GM12891 (cell line): ENCODE measurements at regions not wholly inside any gene's neighbourhood (a gene's known extent, or its start where the extent isn't known, plus 50 kb on each side); places are given as distances from the start of the nearest gene placed in this dataset.

Source experiments
- DNase-seq: peaks from one replicate; pipeline ENCODE4 v3.0.0; 2011; ENCODE audit warnings: low spot score; ENCODE audit not compliant: insufficient read length
- FAIRE-seq: peaks from 2 replicates; lab custom pipeline; 2011; peaks lifted over from hg19 to GRCh38; lab: Jason Lieb, UNC
- PAX5 ChIP-seq: IDR thresholded peaks from 2 replicates; pipeline ENCODE4 v1.6.1; 2011; ENCODE audit warnings: low read length, moderate library complexity, mild to moderate bottlenecking; ENCODE audit not compliant: insufficient read depth, severe bottlenecking
- POLR2A ChIP-seq: IDR thresholded peaks from 2 replicates; pipeline ENCODE4 v1.6.1; 2011; ENCODE audit warnings: low read depth, low read length, control low read depth
- POLR2AphosphoS5 ChIP-seq: IDR thresholded peaks from 2 replicates; pipeline ENCODE4 v1.6.1; 2011; ENCODE audit warnings: low read depth, low read length, control low read depth
- POU2F2 ChIP-seq: IDR thresholded peaks from 2 replicates; pipeline ENCODE4 v1.6.1; 2011; ENCODE audit warnings: low read depth, mild to moderate bottlenecking, control low read depth, low read length, moderate library complexity
- SPI1 ChIP-seq: IDR thresholded peaks from 2 replicates; pipeline ENCODE4 v1.6.1; 2011; ENCODE audit warnings: low read depth, low read length, control low read depth
- TAF1 ChIP-seq: IDR thresholded peaks from 2 replicates; pipeline ENCODE4 v1.6.1; 2011; ENCODE audit warnings: low read depth, low read length, control low read depth

DNA sequence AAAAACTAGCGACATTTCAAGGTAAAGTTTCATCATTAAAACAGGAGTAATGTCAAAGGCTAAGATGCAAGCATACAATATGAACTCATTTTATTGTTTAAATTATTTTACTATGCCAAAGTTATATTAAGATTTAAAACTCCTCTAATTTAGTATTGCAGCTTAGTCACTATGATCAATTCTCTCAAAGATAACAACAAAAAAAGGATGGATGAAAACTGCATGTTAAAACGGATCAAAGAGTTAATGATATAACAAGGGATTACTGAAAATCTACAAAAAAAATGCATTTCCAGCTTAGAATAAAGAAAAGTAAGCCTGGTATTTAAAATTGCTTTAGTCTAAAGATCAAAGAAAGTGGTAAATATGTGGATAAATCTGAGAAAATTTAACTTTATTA, 587.8 kb upstream of the PCDH20 start:
- DNase-seq (no peak), FAIRE-seq (no peak)
- TF ChIP-seq SPI1 (no peak), TAF1 (no peak), POLR2A (no peak), POLR2AphosphoS5 (no peak), POU2F2 (no peak), PAX5 (no peak)

DNA sequence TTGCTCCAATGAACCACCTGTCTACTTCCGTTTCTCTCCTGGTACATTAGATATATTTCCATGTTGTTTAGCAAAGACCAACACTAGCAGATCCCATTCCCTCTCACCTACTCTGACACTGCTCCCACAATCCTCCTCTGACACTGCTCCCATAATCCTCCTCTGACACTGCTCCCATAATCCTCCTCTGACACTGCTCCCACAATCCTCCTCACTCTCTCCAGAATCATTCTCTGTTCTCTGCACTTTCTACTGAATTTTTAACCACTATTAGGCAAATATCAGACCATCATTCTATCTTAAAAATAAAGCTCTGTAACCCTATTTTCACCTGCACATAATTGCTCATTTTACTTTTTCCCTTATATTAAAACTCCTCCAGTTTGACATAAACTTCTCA, 578.5 kb upstream of the PCDH20 start:
- no peak for DNase-seq
- TF ChIP-seq TAF1 (no peak), POU2F2 (no peak)
- no peak for FAIRE-seq

- FAIRE-seq (no peak), DNase-seq (no peak)
- TF ChIP-seq PAX5 = no peak
- no peak for TF ChIP-seq SPI1
- TF ChIP-seq POLR2A = no peak
- TF ChIP-seq POU2F2 = no peak
- TF ChIP-seq POLR2AphosphoS5 = no peak
- no peak for TF ChIP-seq TAF1
Observed at GRCh38 chr13:61989978-61990377, 574.3 kb upstream of the PCDH20 start.

DNA sequence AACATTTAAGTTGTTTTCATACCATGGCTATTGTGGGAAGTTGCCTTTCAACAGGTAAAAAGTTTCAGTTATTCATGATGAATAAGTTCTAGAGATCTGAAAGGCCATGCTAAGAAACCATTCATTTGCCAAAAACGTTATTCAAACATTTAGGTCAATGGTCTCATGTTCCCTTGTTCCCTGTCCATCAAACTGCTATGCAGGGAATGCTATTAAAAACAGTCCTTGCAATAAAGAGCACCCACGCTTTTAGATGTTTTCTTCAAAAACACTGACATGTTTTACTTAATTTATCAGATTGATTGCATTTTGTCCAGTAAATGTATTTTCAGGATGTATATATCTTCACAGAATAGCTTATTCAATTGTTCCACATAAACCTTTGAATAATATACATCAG, 573.2 kb upstream of the PCDH20 start:
- no peak for DNase-seq
- no peak for FAIRE-seq
- TF ChIP-seq POLR2A = no peak
- no peak for TF ChIP-seq POU2F2
- no peak for TF ChIP-seq POLR2AphosphoS5
- TF ChIP-seq SPI1 = no peak
- TF ChIP-seq PAX5 = no peak
- TF ChIP-seq TAF1 = no peak

- TF ChIP-seq SPI1 (no peak), TAF1 (no peak), PAX5 (no peak), POLR2AphosphoS5 (no peak), POLR2A (no peak), POU2F2 (no peak)
- FAIRE-seq = no peak
- DNase-seq = no peak
Observed at GRCh38 chr13:61975001-61975400, 559.4 kb upstream of the PCDH20 start.

GRCh38 chr13:61965756-61966155, 550.1 kb upstream of the PCDH20 start:
- FAIRE-seq (no peak), DNase-seq (no peak)
- no peak for TF ChIP-seq TAF1
- no peak for TF ChIP-seq SPI1
- TF ChIP-seq POLR2A = no peak
- TF ChIP-seq POLR2AphosphoS5 = no peak
- no peak for TF ChIP-seq POU2F2
- no peak for TF ChIP-seq PAX5

DNA sequence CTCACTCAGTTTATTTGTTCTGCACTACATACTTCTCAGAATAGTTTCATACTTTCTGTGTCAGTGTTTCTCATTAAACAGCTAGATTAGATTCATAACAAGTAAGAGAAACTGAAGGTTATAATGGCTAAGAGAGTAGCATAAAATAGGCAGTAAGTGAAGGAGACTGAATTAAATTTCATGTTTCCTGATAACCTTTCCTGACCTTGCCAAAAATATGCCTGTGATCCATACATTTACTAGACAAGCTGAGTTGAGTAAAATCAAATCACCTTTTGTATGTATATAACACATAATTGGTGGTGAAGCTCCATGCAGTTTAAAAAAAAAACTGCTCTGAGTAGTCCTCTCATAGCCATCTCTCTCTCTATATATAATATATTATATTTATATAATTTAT, 545.3 kb upstream of the PCDH20 start:
- no peak for FAIRE-seq
- TF ChIP-seq POLR2A (no peak), POLR2AphosphoS5 (no peak), TAF1 (no peak), PAX5 (no peak), SPI1 (no peak), POU2F2 (no peak)
- DNase-seq = no peak

- TF ChIP-seq PAX5 (no peak), POU2F2 (no peak), POLR2A (no peak), POLR2AphosphoS5 (no peak), TAF1 (no peak), SPI1 (no peak)
- FAIRE-seq = no peak
- no peak for DNase-seq
Observed at GRCh38 chr13:61954092-61954491, 538.4 kb upstream of the PCDH20 start.

GRCh38 chr13:61950828-61951227, 535.2 kb upstream of the PCDH20 start:
- TF ChIP-seq POU2F2 = no peak
- TF ChIP-seq PAX5 = no peak
- no peak for TF ChIP-seq POLR2A
- no peak for TF ChIP-seq POLR2AphosphoS5
- TF ChIP-seq SPI1 = no peak
- TF ChIP-seq TAF1 = no peak
- DNase-seq (no peak), FAIRE-seq (no peak)

DNA sequence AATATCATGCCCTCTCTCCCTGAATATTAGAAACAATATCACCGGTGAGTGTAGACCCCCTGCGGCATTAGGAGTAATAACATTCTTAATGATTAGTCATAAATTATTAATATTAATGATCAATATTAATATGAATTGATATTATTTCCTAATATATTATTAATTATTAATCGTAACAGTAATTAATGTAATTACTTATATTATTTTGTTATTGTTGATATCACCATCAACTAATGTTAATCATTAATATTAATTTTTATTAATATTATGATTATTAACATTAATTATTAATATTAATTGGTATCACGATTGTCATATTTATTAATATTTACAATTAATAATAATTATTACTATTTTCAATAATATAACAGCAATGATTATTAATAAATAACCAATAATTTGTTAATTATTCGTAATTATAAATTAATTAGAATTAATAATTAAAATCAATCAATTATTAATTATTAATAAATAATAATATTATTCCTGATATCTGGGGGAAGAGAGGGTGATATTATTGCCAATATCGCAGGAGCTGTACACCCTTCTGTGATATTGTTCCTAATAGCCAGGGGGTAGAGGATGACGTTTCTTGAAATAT, 528.8 kb upstream of the PCDH20 start:
- TF ChIP-seq TAF1 (no peak), PAX5 (no peak), SPI1 (no peak), POU2F2 (no peak), POLR2AphosphoS5 (no peak), POLR2A (no peak)
- FAIRE-seq (no peak), DNase-seq (no peak)

DNA sequence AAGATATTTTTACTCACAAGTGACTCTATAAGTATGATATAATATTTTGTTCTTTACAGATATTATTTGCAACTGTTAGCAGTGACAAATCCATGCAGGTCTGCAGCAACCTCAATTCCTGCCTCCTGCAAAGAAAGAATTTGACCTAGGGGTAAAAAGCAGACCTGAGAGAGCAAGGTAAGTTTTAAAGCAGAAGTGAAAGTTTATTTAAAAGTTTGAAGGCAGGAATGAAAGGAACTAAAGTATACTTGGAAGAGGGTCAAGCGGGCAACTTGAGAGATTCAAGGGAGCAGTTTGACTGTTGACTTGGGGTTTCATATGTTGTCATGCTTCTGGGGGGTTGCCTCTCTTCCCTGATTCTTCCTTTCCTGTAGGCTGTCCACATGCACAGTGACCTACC, 520.1 kb upstream of the PCDH20 start:
- DNase-seq (no peak), FAIRE-seq (no peak)
- TF ChIP-seq SPI1 = peak; percentile 87
- TF ChIP-seq TAF1 = no peak
